SK-N-MC (cell line): ENCODE measurements at regions not wholly inside any gene's neighbourhood (a gene's known extent, or its start where the extent isn't known, plus 50 kb on each side); places are given as distances from the start of the nearest gene placed in this dataset.

ENCODE experiments used
- EZH2 ChIP-seq: fragments of 200-600 bp; sonication (generic); IDR thresholded peaks from one replicate; pipeline ENCODE4 v1.6.1; 2017; ENCODE audit warnings: antibody characterized with exemption
- FOXP2 ChIP-seq: optimal IDR thresholded peaks from 2 replicates; pipeline ENCODE3; 2011; ENCODE audit warnings: mild to moderate bottlenecking, moderate library complexity; ENCODE audit not compliant: insufficient read depth; ENCODE audit errors: extremely low read length, control extremely low read depth
- POLR2AphosphoS5 ChIP-seq: IDR thresholded peaks from 2 replicates; pipeline ENCODE4 v1.6.1; 2012; ENCODE audit warnings: mild to moderate bottlenecking, low read depth, low read length, borderline replicate concordance

DNA sequence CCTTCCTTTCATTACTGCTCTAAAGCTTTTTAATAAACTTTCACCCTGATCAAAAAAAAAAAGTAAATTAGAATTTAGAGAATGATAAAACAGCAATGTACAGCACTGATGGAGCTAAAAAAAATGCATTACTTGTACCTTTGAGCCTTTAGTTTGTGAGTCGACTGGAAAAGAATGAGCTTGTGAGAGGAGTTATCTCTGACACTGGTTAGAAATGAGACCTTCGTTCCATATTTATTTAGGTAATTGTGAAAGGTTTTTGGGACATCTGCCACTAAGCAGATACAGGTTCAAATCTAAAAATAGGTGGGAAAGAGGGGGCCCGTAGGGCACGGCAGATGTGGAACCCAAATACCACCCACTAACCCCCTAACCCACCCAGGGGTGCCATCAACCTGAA, 376.8 kb downstream of the ICE1 start:
- no peak for TF ChIP-seq POLR2AphosphoS5
- TF ChIP-seq EZH2 = no peak
- TF ChIP-seq FOXP2 = no peak
